Erythroblast (primary cell): ENCODE measurements at regions not wholly inside any gene's neighbourhood (a gene's known extent, or its start where the extent isn't known, plus 50 kb on each side); places are given as distances from the start of the nearest gene placed in this dataset.

ENCODE experiments used
- GATA1 ChIP-seq: IDR thresholded peaks from 2 replicates; pipeline ENCODE4 v1.6.1; 2011; ENCODE audit warnings: low read depth, mild to moderate bottlenecking, control low read depth, low read length, moderate library complexity
- POLR2A ChIP-seq: IDR thresholded peaks from 2 replicates; pipeline ENCODE4 v1.6.1; 2011; ENCODE audit warnings: mild to moderate bottlenecking, low read length

- TF ChIP-seq POLR2A (no peak), GATA1 (no peak)
These were observed 341.7 kb upstream of the CHORDC1 start for GRCh38 chr11:90564531-90564930.
